GM12878 (cell line): ENCODE measurements at regions not wholly inside any gene's neighbourhood (a gene's known extent, or its start where the extent isn't known, plus 50 kb on each side); places are given as distances from the start of the nearest gene placed in this dataset.

Experiments
- EZH2 ChIP-seq: IDR thresholded peaks from 2 replicates; pipeline ENCODE4 v1.6.1; 2012; ENCODE audit warnings: low read depth, mild to moderate bottlenecking, control low read depth, inconsistent platforms, low read length, borderline replicate concordance; ENCODE audit not compliant: control insufficient read depth
- HDGF ChIP-seq: fragments of 450-650 bp; IDR thresholded peaks from 2 replicates; pipeline ENCODE4 v1.6.1; 2016; ENCODE audit warnings: antibody characterized with exemption
- MTA3 ChIP-seq: IDR thresholded peaks from 2 replicates; pipeline ENCODE4 v1.6.1; 2012; ENCODE audit warnings: low read length, inconsistent platforms, borderline replicate concordance
- POLR2A ChIP-seq: IDR thresholded peaks from 2 replicates; pipeline ENCODE4 v1.6.1; 2011; ENCODE audit warnings: low read depth, mild to moderate bottlenecking, low read length
- POLR2AphosphoS5 ChIP-seq: IDR thresholded peaks from 2 replicates; pipeline ENCODE4 v1.6.1; 2011; ENCODE audit warnings: mild to moderate bottlenecking, low read length, inconsistent platforms
- RCOR1 ChIP-seq: conservative IDR thresholded peaks from 2 replicates; pipeline ENCODE4 v1.6.1; 2012; ENCODE audit warnings: low read depth, low read length, improper control_type of control experiment

GRCh38 chr7:12138421-12138820 is 72.7 kb upstream of the TMEM106B start:
- TF ChIP-seq RCOR1 (no peak), HDGF (no peak), MTA3 (no peak), POLR2AphosphoS5 (no peak), EZH2 (no peak), POLR2A (no peak)
